Left colon (tissue), 2 donors: ENCODE measurements at regions not wholly inside any gene's neighbourhood (a gene's known extent, or its start where the extent isn't known, plus 50 kb on each side); places are given as distances from the start of the nearest gene placed in this dataset.

Experiments
- ATAC-seq: fragments of 200-7000 bp; cut with Tn5 transposase; one replicate; pipeline ENCODE4 v1.9.1; 2020; ENCODE audit warnings: mild to moderate bottlenecking, moderate library complexity
- DNase-seq, 2 donors: peaks; one replicate each; pipeline ENCODE4 v3.0.0-alpha.2; 2020
- intact Hi-C, 2 donors: fragments of 100-400 bp; cut with DNase I in 1 of 2; cut with micrococcal nuclease in 1 of 2; formaldehyde crosslinking; loops; one replicate each; pipeline versions ENCODE4 v1.11.2 to v1.14.0; 2022; cut with DNase I, micrococcal nuclease
- donor health status: DM: no; HTN: no; CAD: no.
- donor health status: DM: yes; HTN: yes; CAD: no.

DNA sequence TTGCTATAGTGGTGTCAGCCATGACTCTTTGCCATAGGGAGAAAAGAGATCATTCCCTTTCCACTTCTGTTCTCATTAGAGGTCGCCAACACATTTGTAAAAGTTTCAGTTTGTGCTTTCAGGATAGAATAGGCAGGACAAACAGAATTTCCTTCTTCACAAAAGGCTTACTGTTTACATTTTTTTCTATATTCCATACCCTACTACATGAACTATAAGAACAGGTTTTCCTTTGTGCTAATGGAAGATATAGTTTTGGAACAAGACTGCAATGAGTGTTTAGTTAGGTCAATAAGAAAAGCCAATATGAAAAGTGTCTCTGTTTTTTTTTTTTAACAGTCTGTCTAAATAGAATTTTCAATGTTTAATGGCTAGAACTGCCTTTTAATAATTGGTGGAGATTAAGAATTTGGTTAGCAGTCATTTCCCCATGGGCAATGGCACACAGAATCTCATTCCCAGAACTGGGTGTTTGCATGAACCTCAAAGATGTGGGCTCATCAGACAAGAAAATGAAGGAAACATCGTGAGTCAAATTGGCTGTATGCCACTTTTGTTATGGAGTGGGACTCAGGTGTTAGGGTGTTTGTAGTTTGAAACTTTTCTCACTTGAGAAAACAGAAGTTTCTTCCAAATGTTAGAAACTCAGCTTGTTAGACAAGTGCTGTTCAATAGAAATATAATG is 75.2 kb upstream of the PRLR start:
- DNase-seq (no peak), ATAC-seq (no peak)
- intact Hi-C loops = no loop called here

GRCh38 chr5:35304291-35304690 is 74.0 kb upstream of the PRLR start:
- DNase-seq (no peak), ATAC-seq (no peak)
- intact Hi-C loops = no loop called here

- no peak for DNase-seq
- intact Hi-C loops = no loop called here
- ATAC-seq = no peak
Observed at GRCh38 chr5:35303152-35303551, 72.9 kb upstream of the PRLR start.

- intact Hi-C loops = no loop called here
- no peak for ATAC-seq
Observed at GRCh38 chr5:35302544-35302943, 72.3 kb upstream of the PRLR start.

DNA sequence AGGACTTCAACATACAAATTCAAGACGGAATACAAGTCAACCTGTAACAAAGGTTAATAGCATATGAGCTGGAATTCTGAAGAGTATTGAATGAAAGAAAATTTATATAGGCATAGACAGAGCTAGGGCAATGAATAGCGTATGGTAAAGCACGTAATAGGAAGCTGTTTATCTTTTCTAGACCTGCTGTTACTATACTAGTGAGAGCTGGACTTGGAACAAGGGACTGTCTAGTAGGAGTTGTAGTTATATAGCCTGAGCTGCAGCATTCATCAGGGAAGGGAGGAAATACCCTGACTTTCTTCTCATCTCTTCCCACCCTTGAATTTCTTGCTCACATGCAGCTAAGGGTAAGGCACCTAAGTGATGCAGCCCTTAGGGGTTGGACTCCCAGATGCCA is 67.5 kb upstream of the PRLR start:
- intact Hi-C loops = no loop called here
- no peak for DNase-seq
- ATAC-seq = no peak

More at GRCh38 chr5:35302544-35302943, 72.3 kb upstream of the PRLR start:
- DNase-seq = no peak

DNA sequence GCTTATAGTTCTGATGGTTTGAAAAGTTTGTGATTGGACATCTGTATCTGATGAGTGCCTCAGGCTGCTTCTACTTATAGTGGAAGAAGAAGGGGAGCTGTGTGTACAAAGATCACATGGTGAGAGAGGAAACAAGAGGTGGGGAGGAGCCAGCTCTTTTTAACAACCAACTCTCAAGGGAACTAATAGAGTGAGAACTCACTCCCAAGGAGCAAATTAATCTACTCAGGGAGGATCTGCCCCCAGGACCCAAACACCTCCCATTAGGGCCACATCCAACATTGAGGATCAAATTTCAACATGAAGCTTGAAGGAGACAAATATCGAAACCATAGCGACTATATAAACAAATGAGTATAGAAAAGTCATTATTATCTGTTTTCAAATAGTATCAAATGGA is 64.7 kb upstream of the PRLR start:
- ATAC-seq = no peak
- intact Hi-C loops = no loop called here

DNA sequence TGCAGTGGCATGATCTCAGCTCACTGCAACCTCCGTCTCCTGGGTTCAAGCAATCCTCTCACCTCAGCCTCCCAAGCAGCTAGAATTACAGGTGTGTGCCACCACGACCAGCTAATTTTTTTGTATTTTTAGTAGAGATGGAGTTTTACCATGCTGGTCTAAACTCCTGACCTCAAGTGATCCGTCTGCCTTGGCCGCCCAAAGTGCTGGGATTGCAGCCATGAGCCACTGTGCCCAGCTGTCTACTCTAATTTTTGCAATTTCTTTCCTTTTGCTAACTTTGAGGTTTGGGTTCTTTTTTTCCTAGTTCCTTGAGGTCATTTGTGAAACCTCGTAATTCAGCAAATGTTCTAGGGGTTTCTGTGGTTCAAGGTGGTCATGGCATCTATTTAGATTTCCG is 63.7 kb upstream of the PRLR start:
- ATAC-seq (no peak), DNase-seq (no peak)
- intact Hi-C loops = no loop called here

More for the DNA sequence above, 64.7 kb upstream of the PRLR start:
- DNase-seq = no peak

DNA sequence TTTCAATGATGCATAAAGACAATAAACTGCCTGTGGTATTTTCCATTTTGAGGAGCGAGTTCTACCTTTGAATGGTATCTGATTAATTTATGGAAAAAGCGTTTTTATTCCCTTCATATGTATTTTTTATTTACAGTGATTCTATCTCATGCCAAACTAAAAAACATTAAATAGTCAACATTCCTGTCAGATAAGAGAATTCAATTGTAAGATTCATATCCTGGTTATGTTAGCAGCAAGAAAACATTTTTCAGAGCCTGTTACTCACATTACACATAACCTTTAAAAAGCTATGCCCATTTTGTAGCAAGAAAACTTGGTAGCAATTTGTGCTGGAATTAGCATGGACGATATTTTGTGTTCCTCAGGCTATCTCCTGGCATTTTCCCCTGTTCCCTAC is 55.1 kb upstream of the PRLR start:
- intact Hi-C loops = no loop called here
- no peak for DNase-seq
- no peak for ATAC-seq

- no peak for ATAC-seq
- intact Hi-C loops = no loop called here
- no peak for DNase-seq
Observed at GRCh38 chr5:35285011-35285410, 54.7 kb upstream of the PRLR start.

- intact Hi-C loops = no loop called here
- no peak for ATAC-seq
- DNase-seq = no peak
Observed at GRCh38 chr5:35284364-35284763, 54.1 kb upstream of the PRLR start.

- intact Hi-C loops = no loop called here
- ATAC-seq = no peak
- DNase-seq = no peak
Observed at GRCh38 chr5:35282810-35283209, 52.5 kb upstream of the PRLR start.

- ATAC-seq = no peak
- no peak for DNase-seq
- intact Hi-C loops = no loop called here
Observed at GRCh38 chr5:35281613-35282012, 51.3 kb upstream of the PRLR start.
